Hematopoietic multipotent progenitor cell treated with erythropoietin and hydrocortisone succinate and interleukin-3 and kit ligand, for 6 days (in vitro differentiated cells): ENCODE measurements at regions not wholly inside any gene's neighbourhood (a gene's known extent, or its start where the extent isn't known, plus 50 kb on each side); places are given as distances from the start of the nearest gene placed in this dataset.
"Not testable (repeated sequence)": the region's sequence is repeated elsewhere in the genome, so short reads cannot be mapped to it uniquely, and the experiment has no call there.

Source experiments
- DNase-seq: peaks from one replicate; pipeline ENCODE4 v3.0.0-alpha.2; 2015

DNA sequence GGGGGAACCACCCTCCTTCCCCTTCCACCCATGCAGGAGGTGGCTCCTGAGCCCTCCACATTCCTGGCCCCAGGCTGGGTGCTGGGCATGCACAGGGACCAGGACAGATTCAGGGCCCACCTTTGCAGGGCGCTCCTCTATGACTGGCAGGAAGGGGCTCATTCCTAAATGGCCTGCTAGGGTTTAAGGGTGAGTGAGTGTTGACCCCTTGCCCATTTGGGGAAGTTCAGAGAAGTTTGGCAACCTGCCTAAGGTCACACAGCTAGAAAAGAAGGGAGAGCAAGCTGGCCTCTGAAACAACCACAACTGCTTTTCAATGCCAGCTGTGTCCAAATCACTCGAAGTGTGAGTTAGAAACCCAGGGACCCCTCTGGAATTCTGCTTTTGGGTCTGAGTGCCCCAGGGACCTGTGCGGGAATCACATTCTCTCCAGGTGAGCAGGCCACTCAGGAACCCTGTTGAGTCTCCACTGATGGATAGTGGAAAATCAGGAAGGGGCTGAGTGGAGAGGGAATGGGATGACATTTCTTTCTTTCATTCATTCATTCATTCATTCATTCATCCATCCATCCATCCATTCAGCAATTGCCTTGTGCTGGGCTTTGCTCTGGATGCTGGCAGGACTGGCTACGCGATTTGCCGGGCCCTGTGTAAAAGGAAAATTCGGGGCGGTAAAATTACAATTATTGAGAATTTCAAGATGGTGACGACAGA lies 191.9 kb downstream of the C9orf50 start:
- no peak for DNase-seq

DNA sequence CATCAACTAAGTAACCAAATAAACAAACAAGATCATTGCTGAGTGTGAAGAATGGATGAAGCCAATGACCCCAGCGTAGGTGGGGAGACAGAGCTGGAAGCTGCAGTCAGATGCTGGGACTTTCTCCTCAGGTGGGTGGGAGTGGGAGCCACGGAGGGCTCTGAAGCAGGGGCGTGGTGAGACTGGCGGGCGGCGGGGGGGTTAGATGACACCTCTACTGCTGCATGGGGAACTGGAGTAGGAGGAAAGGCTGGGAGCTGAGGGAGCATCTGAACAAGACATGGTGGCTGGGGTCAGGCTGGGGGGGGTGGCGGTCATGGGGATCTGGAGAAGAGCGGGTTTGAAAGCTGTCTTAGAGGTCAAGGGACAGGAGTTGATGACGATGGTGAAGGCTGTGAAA lies 193.8 kb downstream of the C9orf50 start:
- no peak for DNase-seq

DNA sequence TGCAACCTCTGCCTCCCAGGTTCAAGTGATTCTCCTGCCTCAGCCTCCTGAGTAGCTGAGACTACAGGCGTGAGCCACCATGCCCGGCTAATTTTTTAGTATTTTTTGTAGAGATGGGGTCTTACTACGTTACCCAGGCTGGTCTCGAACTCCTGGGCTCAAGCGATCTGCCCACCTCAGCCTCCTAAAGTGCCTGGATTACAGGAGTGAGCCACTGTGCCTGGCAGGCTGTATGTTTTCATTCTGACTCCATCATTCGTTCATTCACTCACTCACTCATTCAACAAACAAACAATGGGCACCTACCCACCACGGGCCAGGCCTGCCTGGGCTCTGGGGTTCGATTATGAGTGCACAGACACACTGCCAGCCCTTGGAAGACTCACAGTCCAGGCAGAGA lies 197.1 kb downstream of the C9orf50 start:
- not testable (repeated sequence) for DNase-seq

DNA sequence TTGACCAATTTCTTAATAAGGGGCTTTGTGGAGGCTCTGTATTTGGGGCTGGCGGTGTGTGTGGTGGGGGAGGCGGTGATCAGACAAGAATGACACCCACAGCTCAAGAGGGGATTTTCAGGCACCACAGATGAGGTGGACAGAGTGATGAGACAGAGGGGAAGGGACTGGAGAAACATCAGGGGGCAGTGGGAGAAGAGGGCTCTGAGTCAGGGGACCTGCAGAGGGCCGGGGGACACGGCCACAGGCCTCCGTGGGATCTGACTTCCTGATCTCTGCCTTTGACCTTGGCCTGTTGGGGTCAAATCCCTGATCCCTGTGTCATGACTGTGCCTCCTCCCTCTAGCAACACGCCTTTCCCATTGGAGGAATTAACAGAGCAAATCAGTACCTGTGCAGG lies 197.7 kb downstream of the C9orf50 start:
- no peak for DNase-seq

DNA sequence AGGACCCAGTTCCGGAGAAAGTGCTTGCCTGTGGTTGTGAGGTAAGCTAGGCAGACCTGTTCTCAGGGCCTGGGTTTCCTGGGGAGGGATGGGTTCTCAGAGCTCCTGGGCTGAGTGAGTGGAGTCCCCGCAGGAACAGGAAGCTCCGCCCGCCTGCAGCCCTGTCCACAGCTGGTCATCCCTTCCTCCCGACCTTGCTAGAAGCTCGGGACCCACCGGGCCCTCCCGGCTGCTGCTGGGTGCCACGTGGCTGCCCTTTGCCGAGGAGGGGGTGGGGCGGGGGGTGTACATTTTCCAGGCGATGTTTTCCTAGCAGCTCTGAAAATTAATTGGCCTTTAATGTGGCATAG lies 198.1 kb downstream of the C9orf50 start:
- DNase-seq, result no peak

DNA sequence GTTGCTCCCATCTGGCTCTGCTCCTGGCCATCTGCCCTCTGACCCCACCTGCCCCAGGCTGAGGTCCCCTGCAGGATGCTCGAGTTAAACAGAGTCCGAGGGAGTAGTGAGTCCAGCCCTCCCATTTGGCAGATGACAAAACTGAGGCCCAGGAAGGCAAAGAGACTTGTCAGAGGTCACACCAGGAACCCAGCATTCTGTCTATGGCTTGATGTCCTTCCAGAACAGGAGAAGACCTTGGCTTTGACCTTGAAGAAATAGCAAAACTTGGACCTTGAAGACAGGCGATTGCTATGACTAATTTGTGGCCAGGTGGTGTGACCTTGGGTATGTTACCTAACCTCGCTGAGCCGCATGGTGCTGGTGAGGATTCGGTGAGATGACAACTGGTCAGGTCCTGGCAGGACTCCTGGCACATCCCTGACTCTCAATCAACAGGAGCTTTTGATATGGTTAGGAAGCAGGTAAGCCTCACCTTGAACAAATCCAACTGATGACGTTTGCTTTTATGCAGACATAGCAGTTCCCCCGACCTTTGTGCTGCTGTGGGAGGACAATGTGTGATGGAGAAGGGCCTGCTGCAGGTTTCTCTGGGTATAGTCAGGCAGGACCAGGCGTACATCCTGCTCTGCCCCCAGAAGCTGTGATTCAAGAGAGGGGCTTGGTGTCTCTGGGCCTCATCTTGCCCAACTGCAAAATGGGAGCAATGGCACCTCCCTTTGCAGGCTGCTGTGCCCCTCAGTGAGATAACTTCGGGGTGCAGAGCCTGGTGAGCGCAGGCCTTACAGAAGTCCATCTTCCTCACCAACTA lies 198.7 kb downstream of the C9orf50 start:
- no peak for DNase-seq

DNA sequence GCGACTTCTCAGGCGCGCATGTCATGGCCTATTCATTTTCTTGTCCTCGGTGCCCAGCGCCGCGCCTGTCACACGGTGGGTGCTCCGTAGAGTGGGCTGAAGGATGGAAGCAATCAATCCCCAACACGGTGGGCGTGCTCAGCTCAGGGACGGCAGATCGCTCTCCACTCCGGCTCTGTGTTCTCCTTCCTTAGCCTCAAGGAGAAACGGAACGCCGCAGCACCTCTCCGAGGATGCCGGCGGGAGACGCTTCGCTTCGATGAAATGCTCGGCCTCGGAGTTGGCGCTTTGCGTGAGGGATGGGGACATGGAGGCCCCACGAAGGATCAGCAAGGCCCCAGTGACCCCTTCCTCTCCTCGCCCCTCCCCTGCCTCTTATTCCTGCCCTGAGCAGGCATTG lies 199.5 kb downstream of the C9orf50 start:
- no peak for DNase-seq

DNA sequence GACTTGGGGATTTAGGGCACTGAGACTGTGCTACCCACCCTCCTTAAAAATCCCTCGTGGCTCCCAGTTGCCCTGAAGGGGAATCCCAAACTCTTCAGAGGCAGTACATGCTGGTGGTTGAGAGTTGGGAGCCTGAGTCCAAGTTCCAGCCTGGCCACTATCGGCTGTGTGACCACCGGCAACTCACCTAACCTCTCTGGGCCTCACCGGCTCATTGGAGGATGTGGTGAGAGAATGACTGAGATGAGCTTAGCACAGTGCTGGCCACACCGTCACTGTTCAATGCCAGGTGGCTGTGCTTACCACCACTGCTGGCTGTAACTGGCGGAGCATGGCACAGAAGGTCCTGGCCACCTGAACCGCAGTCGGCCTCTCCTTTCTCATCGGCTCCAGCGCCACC lies 200.2 kb downstream of the C9orf50 start:
- DNase-seq, result no peak

DNA sequence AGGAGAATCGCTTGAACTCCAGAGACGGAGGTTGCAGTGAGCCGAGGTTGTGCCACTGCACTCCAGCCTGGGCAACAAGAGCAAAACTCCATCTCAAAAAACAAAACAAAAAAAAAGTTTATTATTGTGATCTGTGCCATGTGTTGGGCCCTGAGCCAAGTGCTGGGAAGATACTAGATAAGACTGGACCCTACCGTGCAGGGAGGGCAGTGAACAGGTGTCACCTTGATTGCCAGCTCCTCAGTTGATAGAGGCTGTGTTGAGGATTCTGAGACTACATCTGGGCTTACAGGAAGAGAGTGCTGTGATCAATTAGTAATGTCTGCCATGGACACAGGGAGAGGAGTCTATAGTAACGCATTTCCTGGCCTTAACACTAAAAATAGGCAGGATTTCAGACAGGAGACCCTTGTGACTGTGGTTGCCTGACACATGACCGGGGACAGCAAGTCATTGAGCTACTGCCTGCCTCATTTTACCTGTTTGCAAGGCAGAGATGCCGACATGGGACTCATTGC lies 201.5 kb downstream of the C9orf50 start:
- no peak for DNase-seq

DNA sequence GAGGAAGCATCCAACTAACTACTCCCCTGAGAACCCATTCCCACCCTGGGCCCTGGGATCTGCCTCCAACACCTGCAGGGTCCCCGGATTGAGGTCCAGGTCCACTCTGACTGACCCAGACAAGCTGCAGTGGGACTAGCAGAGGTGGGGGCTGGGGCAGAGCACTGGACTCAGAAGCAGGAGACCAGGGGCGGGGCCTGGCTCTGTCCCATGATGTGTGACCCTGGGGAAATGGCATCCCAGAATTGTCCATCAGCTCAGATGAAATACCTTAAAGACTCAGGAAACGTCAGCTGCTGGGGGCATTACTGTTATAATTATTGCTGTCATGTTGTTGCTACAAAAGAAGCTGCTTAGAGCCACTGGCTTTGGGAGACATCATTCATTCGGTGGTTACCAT lies 202.4 kb downstream of the C9orf50 start:
- DNase-seq, result no peak

DNA sequence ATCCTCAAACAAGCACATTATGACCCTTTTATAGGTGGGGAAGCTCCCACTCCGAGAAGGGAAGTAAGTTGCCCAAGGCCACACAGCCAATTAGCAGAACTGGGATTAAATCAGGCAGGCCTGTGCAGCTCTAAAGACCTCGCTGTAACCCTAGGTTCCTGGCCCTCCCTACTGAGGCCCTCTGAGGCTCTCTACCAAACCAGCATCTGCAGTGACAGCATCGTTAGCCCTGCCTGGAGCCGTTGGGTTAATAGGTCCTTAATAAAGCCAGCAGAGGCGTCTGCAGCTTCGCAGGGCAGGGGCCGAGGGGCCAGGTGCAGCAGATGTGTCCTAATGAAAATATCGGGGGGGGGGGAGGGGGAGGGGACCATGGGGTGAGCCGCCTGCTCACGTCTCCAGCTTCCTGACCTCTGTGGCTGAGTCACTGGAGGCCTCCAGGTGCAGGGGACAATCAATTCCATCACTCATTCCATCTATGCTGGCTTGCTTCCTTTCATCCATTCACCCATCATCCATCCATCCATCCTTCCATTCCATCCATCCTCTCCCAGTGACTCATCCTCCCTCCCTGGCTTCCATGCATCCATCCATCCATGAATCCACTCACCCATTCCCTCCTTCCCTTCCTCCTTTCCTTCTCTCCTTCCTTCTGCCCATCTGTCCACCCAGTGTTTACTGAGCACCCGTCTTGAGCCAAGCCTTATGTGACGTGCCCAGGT lies 203.9 kb downstream of the C9orf50 start:
- DNase-seq, result no peak

DNA sequence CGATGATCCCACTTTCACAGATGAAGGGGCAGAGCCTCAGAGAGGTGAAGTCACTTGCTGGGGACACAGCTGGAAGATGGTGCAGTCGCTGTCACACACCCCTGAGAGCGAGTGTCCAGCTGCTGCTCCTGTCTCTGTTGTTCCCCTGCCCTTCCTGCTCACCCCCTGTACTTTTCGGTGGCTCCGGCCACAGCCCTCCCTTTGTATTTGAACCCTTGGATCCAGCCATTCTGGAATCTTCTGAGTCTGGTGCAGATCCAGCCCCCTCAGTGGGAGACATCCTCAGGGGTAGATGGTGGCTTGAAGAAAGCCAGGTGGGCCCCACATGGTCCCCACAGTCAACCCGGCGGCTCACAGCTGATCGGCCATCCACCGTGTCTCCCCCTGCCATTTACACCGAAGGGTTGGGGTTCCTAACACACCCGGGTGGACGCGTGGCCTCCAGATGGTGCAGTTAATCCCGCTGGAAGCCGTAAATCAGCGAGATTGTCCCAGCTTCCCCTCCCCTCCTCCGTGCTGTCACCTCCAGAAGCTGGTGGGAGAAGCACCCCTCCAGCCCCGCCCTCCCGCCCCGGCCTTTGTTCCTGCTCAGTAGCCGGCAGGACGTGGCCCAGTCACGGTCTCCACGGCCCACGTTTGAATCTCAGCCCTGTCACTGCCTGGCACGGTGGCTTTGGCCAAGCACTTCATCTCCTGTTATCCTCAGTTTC lies 204.8 kb downstream of the C9orf50 start:
- no peak for DNase-seq

DNA sequence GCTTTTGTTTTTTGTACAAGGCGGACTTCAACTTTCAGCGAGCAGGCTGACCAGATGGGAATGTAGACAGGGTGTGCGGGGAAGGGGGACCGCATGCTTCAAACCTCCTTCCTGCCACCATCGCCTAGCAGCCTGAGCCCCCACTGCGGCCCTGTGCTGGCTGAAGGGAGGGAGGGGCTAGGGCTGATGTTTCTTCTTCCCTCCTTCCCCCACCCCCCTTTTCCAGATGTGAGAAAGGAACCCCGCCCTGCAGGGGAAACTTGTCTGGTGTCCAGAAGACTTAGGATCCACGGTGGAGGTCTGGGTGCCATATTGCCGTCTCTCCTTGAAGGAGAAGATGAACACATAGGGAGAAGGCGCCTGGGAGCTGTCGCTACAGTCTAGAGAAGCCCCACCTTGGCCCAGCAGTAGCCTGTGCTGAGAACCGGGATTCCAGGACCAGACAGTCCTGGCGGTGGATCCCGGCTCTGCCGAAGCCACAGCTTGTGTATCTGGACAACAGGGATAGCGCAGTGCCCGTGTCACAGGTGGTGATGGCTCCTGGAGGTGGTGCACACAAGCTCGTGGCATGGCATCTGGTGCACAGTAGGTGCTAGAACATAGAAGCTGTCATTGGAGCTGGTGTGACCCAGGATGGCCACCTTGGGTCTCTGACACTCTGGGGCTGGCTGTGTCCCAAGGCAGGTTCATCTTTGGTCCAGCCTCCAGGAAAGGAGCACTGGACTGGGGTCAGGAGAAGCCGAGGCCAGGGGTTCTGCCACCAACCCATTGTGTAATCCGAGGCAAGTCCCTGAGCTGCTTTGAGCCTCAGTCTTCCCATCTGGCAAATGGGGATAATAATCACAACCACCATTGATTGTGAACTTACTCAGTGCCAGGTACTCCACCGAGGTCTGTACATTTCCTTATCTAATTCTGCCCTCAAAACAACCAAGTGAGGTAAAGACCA lies 205.6 kb downstream of the C9orf50 start:
- no peak for DNase-seq

DNA sequence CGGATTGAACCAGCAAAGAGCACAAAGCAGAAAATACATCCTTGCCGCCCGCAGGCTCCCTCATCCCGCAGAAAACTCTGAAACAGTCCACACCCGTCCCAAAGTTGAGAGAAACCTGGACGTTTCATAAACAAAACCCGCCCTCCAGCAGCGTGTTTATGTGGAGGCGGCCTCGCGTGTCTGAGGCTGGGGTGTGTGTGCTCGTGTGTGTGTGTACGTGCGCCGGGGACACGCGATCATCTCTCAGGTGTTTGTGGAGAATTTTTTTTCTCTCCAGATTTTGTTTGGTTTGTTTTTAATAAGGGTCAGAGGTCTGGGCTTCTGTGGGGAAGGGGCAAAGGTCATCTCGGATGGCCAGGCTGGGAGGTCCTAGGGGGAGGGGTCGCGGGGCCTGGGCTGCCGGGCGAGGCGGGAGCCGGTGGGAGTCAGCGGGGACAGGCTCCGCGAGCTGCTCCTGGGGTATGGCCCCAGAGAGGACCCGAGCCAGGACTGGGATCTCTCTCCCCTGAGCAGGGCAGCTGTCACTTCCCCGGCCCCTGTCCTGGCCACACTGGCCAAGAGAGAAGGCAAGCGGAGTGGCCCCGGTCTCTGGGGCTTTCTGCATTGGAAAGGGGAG lies 206.4 kb downstream of the C9orf50 start:
- DNase-seq, result peak; percentile 43

DNA sequence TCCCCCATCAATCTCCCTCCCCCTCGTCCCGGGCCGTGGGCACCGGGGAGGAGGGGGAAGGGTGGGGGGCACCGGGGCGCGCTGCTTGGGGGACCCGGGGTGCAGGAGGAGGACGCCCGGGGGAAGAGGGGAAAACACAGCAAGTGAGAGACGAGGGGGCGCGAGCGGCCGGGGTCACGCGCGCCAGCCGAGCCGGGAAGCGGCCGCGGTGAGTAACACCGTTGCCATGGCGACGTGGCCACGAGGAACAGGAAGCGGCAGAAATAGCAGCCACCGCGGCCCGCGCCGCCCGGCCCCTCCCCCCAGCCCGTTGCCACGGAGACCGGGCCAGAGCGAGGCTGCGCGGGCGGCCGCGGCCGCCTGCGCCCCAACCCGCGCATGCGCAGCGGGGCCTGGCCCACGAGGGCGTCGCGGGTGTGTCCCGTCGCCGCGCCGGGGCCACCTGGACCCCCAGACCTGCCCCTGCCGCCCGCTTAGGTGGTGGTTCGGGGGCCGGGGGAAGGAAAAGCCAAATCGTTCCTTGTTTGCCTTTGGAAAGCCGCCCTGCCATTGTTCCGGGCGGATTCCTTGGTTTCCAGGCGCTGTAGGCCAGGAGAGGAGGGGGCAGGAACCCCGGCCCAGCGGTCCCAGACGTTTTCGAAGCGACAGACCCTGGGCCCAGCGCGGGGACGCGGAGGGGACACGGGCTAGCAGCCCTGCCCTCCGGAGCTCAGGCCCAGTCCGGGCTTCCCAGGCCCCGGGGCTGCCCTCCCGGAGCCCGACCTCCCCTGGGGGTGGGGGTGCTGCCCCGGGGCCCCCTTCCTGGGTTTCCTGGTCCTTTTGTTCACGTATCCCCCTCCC lies 207.1 kb downstream of the C9orf50 start:
- peak; percentile 98 for DNase-seq

DNA sequence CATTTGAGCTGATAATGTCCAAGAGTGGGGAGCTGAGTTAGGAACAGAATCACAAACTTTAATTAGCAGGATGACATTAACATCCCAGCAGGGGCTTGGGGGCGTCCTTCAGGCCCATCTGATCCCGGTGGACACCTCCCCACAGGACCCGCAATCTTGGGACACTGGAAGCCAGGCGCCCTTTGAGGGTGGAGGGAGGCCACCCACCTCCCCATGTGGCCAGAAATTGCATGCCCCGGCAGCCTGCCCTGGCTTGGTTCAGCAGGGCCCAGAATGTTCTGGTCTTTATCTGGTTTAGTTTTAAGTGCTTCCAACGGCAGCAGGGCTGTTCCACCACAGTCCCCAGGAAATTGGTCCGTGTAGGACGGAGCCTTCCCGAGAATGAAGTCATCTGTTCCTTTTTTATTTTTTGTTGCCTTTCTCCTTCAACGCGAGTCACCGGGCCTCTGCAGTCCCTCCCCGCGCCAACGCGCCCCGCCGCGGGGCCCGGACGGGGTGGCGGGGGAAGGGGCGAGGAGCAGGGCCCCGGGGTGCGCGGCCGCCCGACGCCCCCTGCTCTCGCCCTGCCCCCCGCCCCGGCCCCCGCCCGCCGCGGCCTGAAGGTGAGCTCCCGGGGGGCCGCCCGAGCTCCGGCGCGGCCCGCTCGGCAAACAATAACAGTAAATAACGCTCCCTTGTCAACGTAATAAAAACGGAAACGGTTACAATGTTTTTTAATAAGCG lies 207.9 kb downstream of the C9orf50 start:
- DNase-seq, result peak; percentile 68

DNA sequence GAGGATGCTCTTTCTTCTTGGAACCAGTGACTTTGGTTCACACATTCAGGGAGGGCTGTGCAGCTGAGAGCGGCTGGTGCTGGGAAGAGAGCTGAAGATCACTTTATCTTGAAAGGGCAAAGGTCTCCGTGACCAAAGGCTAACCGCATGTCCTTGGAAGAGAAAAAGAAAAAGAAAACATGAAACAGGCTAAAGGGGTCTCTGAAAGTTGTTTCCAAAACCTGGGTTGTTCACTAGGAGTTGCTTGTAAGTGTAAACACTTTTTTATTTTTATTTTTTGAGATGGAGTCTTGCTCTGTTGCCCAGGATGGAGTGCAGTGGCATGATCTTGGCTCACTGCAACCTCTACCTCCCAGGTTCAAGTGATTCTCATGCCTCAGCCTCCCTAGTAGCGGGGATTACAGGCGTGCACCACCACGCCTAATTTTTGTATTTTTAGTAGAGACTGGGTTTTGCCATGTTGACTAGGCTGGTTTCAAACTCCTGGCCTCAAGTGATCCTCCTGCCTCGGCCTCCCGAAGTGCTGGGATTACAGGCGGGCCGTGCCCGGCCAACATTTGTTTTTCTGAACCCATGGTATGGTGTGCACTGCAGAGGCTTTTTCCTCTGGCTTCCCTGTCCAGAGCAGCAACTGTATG lies 208.6 kb downstream of the C9orf50 start:
- not testable (repeated sequence) for DNase-seq

DNA sequence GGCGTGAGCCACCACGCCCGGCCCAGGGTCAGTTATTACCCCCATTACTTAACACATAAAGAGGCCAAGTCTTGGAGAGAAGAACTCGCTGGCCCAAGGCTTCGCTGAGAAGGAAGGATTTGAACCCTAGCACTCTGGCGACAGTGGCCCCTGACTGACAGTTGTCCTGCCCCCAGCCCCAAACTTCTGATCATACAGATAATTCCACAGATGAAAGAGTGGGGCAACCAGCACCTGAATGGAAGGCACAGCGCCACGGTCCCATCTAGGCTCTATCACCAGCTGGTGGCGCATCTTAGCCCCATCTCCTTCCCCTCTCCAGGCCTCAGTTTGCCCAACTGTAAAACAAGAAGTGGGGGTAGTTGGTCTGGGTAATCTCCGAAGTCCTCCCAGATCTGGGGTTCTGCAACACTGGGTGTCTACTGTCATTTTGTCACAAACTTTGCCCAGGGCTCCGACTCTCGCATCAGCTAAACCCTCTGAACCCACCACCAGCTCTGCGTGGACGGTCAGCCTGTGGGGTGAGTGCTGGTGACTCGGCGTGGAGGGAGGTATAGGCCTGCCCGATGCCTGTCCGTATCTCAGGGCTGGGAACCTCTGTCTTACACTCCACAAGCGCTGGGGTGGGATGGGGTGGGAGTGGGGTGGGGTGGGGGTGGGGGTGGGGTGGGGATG lies 209.3 kb downstream of the C9orf50 start:
- no peak for DNase-seq

DNA sequence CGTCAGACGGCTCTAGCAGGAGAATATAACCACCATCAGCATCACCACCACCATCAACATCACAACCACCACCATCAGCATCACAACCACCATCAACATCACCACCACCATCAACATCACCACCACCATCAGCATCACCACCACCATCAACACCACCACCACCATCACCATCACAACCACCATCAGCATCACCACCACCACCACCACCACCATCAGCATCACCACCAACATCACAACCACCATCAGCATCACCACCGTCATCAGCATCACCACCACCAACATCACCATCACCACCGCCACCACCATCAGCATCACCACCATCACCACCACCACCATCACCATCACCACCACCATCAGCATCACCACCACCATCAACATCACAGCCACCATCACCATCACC lies 210.7 kb downstream of the C9orf50 start:
- DNase-seq, result no peak
